ENCODE measurements at regions not wholly inside any gene's neighbourhood (a gene's known extent, or its start where the extent isn't known, plus 50 kb on each side); places are given as distances from the start of the nearest gene placed in this dataset.
A peak's percentile ranks its signal among the peaks of the same experiment; 100 is the strongest.

DNA sequence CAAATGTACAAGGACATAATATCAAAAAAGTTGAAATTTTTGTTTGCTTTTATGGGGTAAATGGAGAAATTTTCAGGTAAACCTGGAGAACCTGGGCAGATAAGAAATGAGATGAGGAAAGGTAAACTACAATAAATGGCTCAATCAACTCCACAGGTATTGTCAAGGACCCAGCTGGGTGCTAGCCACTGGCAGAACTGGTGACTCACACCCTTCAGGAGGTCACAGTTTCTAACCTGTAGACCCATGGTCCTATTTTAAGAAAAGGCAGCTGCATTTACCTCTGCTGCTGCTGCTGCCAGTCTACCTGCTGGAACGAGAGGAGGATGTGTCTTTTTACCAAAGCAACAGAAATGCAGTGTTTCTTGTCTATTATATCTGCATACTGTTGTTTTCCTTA lies 226.6 kb downstream of the ALG10B start:
- Mint-ChIP-seq H3K4me1 (peaks cover 31% of the 10 kb centered on the region), H3K36me3 (ENCODE audit: low read depth) (no peaks in the 10 kb centered on the region), H3K9me3 (peaks cover 1% of the 10 kb centered on the region), H3K4me3 (no peak overlapping the region), H3K27me3 (ENCODE audit: insufficient read depth) (no peaks in the 10 kb centered on the region), H3K27ac (peak overlapping the region; percentile 28)
- Histone ChIP-seq H3K4me1 (ENCODE audit: control insufficient read depth, insufficient read depth, low read length) (peaks cover 22% of the 10 kb centered on the region), H3K27ac (ENCODE audit: low read depth, low read length) (no peak overlapping the region), H3K9me3 (ENCODE audit: control insufficient read depth, low read length) (no peaks in the 10 kb centered on the region), H3K27me3 (ENCODE audit: control insufficient read depth, insufficient read depth, low read length, poor library complexity, severe bottlenecking) (no peaks in the 10 kb centered on the region), H3K4me3 (ENCODE audit: low read length) (peak overlapping the region; percentile 6), H3K9ac (ENCODE audit: extremely low read depth, low read length, poor library complexity, severe bottlenecking) (no peak overlapping the region), H3K36me3 (ENCODE audit: control insufficient read depth, insufficient read depth, low read length) (no peaks in the 10 kb centered on the region)
- TF ChIP-seq CTCF (conservative IDR thresholded peaks at IDR 0.05): no peak
- 29 to 33% methylated on average over 1 of the region's 1 CpG for WGBS, 2 experiments (ENCODE audit: insufficient coverage in 1 of 2, insufficient read length in 1 of 2)
- DNase-seq: peak; percentile 88

GRCh38 chr12:38544330-38545066 lies 227.9 kb downstream of the ALG10B start:
- Mint-ChIP-seq H3K9me3 (peaks cover 6% of the 10 kb centered on the region), H3K4me3 (no peak overlapping the region), H3K36me3 (ENCODE audit: low read depth) (no peaks in the 10 kb centered on the region), H3K4me1 (peaks cover 31% of the 10 kb centered on the region), H3K27ac (no peak overlapping the region), H3K27me3 (ENCODE audit: insufficient read depth) (no peaks in the 10 kb centered on the region)
- H3K9ac ChIP-seq (ENCODE audit: extremely low read depth, low read length, poor library complexity, severe bottlenecking): no peak overlapping the region
- H3K4me1 ChIP-seq (ENCODE audit: control insufficient read depth, insufficient read depth, low read length): peaks cover 22% of the 10 kb centered on the region
- peak; percentile 79 for TF ChIP-seq CTCF (conservative IDR thresholded peaks at IDR 0.05)
- H3K27me3 ChIP-seq (ENCODE audit: control insufficient read depth, insufficient read depth, low read length, poor library complexity, severe bottlenecking): no peaks in the 10 kb centered on the region
- H3K9me3 ChIP-seq (ENCODE audit: control insufficient read depth, low read length): no peaks in the 10 kb centered on the region
- 44 to 54% methylated on average over 4 of the region's 5 CpGs for WGBS, 2 experiments (ENCODE audit: insufficient coverage in 1 of 2, insufficient read length in 1 of 2)
- DNase-seq: peak; percentile 89
- H3K4me3 ChIP-seq (ENCODE audit: low read length): no peak overlapping the region
- H3K36me3 ChIP-seq (ENCODE audit: control insufficient read depth, insufficient read depth, low read length): no peaks in the 10 kb centered on the region
- no peak overlapping the region for H3K27ac ChIP-seq (ENCODE audit: low read depth, low read length)

- H3K4me1 ChIP-seq (ENCODE audit: control insufficient read depth, insufficient read depth, low read length): peaks cover 17% of the 10 kb centered on the region
- Mint-ChIP-seq H3K9me3 (peaks cover 6% of the 10 kb centered on the region), H3K27ac (no peak overlapping the region), H3K27me3 (ENCODE audit: insufficient read depth) (no peaks in the 10 kb centered on the region), H3K4me1 (peaks cover 23% of the 10 kb centered on the region), H3K4me3 (no peak overlapping the region), H3K36me3 (ENCODE audit: low read depth) (no peaks in the 10 kb centered on the region)
- no peak overlapping the region for H3K4me3 ChIP-seq (ENCODE audit: low read length)
- H3K27ac ChIP-seq (ENCODE audit: low read depth, low read length): no peak overlapping the region
- H3K9ac ChIP-seq (ENCODE audit: extremely low read depth, low read length, poor library complexity, severe bottlenecking): no peak overlapping the region
- no peaks in the 10 kb centered on the region for H3K9me3 ChIP-seq (ENCODE audit: control insufficient read depth, low read length)
- no peaks in the 10 kb centered on the region for H3K36me3 ChIP-seq (ENCODE audit: control insufficient read depth, insufficient read depth, low read length)
- WGBS, 2 experiments (ENCODE audit: insufficient coverage in 1 of 2, insufficient read length in 1 of 2): 100% methylated on average over 1 of the region's 1 CpG
- TF ChIP-seq CTCF (conservative IDR thresholded peaks at IDR 0.05): no peak
- no peaks in the 10 kb centered on the region for H3K27me3 ChIP-seq (ENCODE audit: control insufficient read depth, insufficient read depth, low read length, poor library complexity, severe bottlenecking)
- DNase-seq: no peak
Measured at GRCh38 chr12:38547586-38547985, 231.0 kb downstream of the ALG10B start.

Data from endodermal cell (in vitro differentiated cells).